ENCODE measurements at regions not wholly inside any gene's neighbourhood (a gene's known extent, or its start where the extent isn't known, plus 50 kb on each side); places are given as distances from the start of the nearest gene placed in this dataset.

- H3K9me3 ChIP-seq (ENCODE audit: control insufficient read depth, low read length): no peaks in the 10 kb centered on the region
- H3K27ac ChIP-seq (ENCODE audit: insufficient read depth, low read depth, low read length, poor library complexity, severe bottlenecking): no peak overlapping the region
- 93 to 97% methylated on average over 4 of the region's 4 CpGs for WGBS, 2 experiments
- no peaks in the 10 kb centered on the region for H3K36me3 ChIP-seq (ENCODE audit: control insufficient read depth, insufficient read depth, low read length)
- no peaks in the 10 kb centered on the region for H3K4me1 ChIP-seq (ENCODE audit: control insufficient read depth, insufficient read depth, low read length)
- H3K27me3 ChIP-seq (ENCODE audit: control insufficient read depth, insufficient read depth, low read length, poor library complexity, severe bottlenecking): no peaks in the 10 kb centered on the region
- H3K4me3 ChIP-seq (ENCODE audit: insufficient read depth, low read depth, low read length): no peak overlapping the region
Observed at GRCh38 chr10:123331438-123331837, 177.2 kb downstream of the BUB3 start.

GRCh38 chr10:123346581-123346980 lies 192.4 kb downstream of the BUB3 start:
- 81 to 88% methylated on average over 1 of the region's 1 CpG for WGBS, 2 experiments
- H3K27me3 ChIP-seq (ENCODE audit: control insufficient read depth, insufficient read depth, low read length, poor library complexity, severe bottlenecking): no peaks in the 10 kb centered on the region
- H3K4me3 ChIP-seq (ENCODE audit: insufficient read depth, low read depth, low read length): no peak overlapping the region
- peak overlapping the region; percentile 68 for H3K27ac ChIP-seq (ENCODE audit: insufficient read depth, low read depth, low read length, poor library complexity, severe bottlenecking)
- no peaks in the 10 kb centered on the region for H3K9me3 ChIP-seq (ENCODE audit: control insufficient read depth, low read length)
- peaks cover 29% of the 10 kb centered on the region for H3K4me1 ChIP-seq (ENCODE audit: control insufficient read depth, insufficient read depth, low read length)
- H3K36me3 ChIP-seq (ENCODE audit: control insufficient read depth, insufficient read depth, low read length): no peaks in the 10 kb centered on the region

DNA sequence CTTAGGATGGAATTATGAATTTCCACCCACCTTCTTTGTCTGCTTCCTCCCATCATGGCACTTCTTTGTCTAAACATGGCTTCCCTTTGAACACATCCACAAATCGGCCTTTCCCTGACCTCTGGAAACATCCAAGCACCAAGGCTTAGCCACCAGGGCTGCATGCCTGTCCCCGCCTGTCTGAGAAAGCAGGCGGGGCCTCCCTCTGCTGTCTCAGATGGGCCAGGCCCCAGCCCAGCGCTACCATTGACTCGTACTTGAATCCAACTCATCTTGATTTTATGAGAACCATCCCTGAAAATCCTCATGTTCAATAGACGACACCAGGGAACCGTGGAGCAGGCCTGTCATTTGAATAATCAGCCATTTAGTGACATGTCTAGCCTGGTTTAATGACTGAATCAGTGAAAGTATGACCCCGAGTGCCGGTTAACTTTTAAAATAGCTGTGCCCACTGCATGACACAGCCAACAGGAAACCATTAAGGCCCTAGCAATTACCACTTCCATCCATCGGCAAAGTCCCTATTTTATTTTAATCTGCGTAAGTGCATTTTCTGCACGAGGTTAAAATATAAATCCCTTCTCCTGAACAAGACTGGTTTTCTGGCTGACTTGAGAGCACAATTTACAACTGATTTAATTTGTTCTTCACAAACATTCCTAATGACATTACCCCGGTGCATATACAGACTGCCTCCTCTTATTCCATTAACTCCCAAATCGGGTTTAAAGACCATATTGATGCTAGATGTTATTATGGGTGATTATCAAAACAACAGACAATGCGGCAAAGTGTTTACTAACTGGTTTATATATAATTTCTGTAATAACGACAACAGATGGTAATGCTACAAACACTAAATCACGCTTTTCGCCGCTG lies 194.7 kb downstream of the BUB3 start:
- Histone ChIP-seq H3K27ac (ENCODE audit: insufficient read depth, low read depth, low read length, poor library complexity, severe bottlenecking) (no peak overlapping the region), H3K27me3 (ENCODE audit: control insufficient read depth, insufficient read depth, low read length, poor library complexity, severe bottlenecking) (no peaks in the 10 kb centered on the region)
- WGBS, 2 experiments: 94 to 95% methylated on average over 18 to 19 of the region's 19 CpGs

DNA sequence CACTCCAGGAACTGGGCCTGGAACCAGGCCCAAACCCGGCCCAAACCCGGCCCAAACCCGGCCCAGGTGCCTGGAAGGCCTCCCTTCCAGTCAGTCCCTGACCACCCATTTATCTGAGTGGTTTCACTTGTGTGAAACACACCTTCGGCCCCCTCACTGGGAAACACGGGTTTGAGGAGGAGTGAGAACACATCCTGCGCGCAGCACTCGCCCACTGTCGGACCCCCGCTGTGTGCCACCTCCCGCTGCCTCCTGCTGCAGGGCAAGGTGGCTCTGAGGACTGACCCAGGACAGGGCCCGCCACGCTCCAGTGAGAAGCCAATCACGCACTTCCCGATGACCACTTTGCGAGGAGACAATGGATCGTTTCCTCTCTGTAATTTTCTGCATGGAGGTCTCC lies 197.5 kb downstream of the BUB3 start:
- no peaks in the 10 kb centered on the region for H3K36me3 ChIP-seq (ENCODE audit: control insufficient read depth, insufficient read depth, low read length)
- 94 to 95% methylated on average over 17 of the region's 17 CpGs for WGBS, 2 experiments
- H3K9me3 ChIP-seq (ENCODE audit: control insufficient read depth, low read length): no peaks in the 10 kb centered on the region
- H3K27ac ChIP-seq (ENCODE audit: insufficient read depth, low read depth, low read length, poor library complexity, severe bottlenecking): no peak overlapping the region
- peaks cover 48% of the 10 kb centered on the region for H3K4me1 ChIP-seq (ENCODE audit: control insufficient read depth, insufficient read depth, low read length)
- no peak overlapping the region for H3K4me3 ChIP-seq (ENCODE audit: insufficient read depth, low read depth, low read length)
- no peaks in the 10 kb centered on the region for H3K27me3 ChIP-seq (ENCODE audit: control insufficient read depth, insufficient read depth, low read length, poor library complexity, severe bottlenecking)

More for the DNA sequence above, 194.7 kb downstream of the BUB3 start:
- H3K4me1 ChIP-seq (ENCODE audit: control insufficient read depth, insufficient read depth, low read length): peaks cover 36% of the 10 kb centered on the region
- H3K36me3 ChIP-seq (ENCODE audit: control insufficient read depth, insufficient read depth, low read length): no peaks in the 10 kb centered on the region
- H3K4me3 ChIP-seq (ENCODE audit: insufficient read depth, low read depth, low read length): no peak overlapping the region
- no peaks in the 10 kb centered on the region for H3K9me3 ChIP-seq (ENCODE audit: control insufficient read depth, low read length)

- Histone ChIP-seq H3K4me1 (ENCODE audit: control insufficient read depth, insufficient read depth, low read length) (peaks cover 55% of the 10 kb centered on the region), H3K9me3 (ENCODE audit: control insufficient read depth, low read length) (no peaks in the 10 kb centered on the region), H3K27ac (ENCODE audit: insufficient read depth, low read depth, low read length, poor library complexity, severe bottlenecking) (no peak overlapping the region), H3K36me3 (ENCODE audit: control insufficient read depth, insufficient read depth, low read length) (no peaks in the 10 kb centered on the region), H3K4me3 (ENCODE audit: insufficient read depth, low read depth, low read length) (no peak overlapping the region), H3K27me3 (ENCODE audit: control insufficient read depth, insufficient read depth, low read length, poor library complexity, severe bottlenecking) (no peaks in the 10 kb centered on the region)
- WGBS, 2 experiments: 89 to 91% methylated on average over 7 of the region's 7 CpGs
Observed at GRCh38 chr10:123354521-123354920, 200.3 kb downstream of the BUB3 start.

GRCh38 chr10:123355748-123356481 lies 201.7 kb downstream of the BUB3 start:
- H3K4me1 ChIP-seq (ENCODE audit: control insufficient read depth, insufficient read depth, low read length): peaks cover 41% of the 10 kb centered on the region
- H3K4me3 ChIP-seq (ENCODE audit: insufficient read depth, low read depth, low read length): no peak overlapping the region
- no peaks in the 10 kb centered on the region for H3K27me3 ChIP-seq (ENCODE audit: control insufficient read depth, insufficient read depth, low read length, poor library complexity, severe bottlenecking)
- 77 to 82% methylated on average over 6 of the region's 6 CpGs for WGBS, 2 experiments
- H3K27ac ChIP-seq (ENCODE audit: insufficient read depth, low read depth, low read length, poor library complexity, severe bottlenecking): no peak overlapping the region
- H3K36me3 ChIP-seq (ENCODE audit: control insufficient read depth, insufficient read depth, low read length): no peaks in the 10 kb centered on the region
- no peaks in the 10 kb centered on the region for H3K9me3 ChIP-seq (ENCODE audit: control insufficient read depth, low read length)

GRCh38 chr10:123356799-123357198 lies 202.6 kb downstream of the BUB3 start:
- Histone ChIP-seq H3K36me3 (ENCODE audit: control insufficient read depth, insufficient read depth, low read length) (no peaks in the 10 kb centered on the region), H3K4me1 (ENCODE audit: control insufficient read depth, insufficient read depth, low read length) (peaks cover 32% of the 10 kb centered on the region), H3K9me3 (ENCODE audit: control insufficient read depth, low read length) (no peaks in the 10 kb centered on the region), H3K4me3 (ENCODE audit: insufficient read depth, low read depth, low read length) (no peak overlapping the region), H3K27ac (ENCODE audit: insufficient read depth, low read depth, low read length, poor library complexity, severe bottlenecking) (no peak overlapping the region), H3K27me3 (ENCODE audit: control insufficient read depth, insufficient read depth, low read length, poor library complexity, severe bottlenecking) (no peaks in the 10 kb centered on the region)
- 90 to 92% methylated on average over 4 to 5 of the region's 5 CpGs for WGBS, 2 experiments

DNA sequence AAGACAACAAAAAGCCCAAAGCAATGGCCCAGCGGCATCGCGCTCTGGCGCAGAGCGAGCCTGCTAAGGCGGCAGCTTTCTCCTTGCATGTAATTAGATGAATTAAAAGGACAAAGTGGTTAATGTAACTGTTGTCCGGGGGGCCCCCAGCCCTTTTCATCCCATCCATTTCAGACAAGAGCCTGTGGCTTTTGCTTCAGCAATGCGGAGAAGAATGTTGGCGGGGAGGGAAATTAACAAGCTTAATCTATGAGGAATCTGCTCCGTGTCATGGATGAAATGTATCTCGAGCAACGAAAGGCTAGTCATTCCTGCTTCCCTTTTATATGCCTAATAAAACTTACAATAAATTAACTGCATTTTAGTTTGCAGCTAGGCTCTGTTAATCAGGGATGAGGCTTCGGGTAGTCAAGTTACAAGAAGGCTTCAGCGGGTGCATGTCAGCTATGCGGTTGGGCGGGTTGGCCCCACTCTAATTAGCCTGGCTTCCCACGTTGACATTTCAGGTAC lies 203.3 kb downstream of the BUB3 start:
- H3K27me3 ChIP-seq (ENCODE audit: control insufficient read depth, insufficient read depth, low read length, poor library complexity, severe bottlenecking): no peaks in the 10 kb centered on the region
- H3K4me3 ChIP-seq (ENCODE audit: insufficient read depth, low read depth, low read length): no peak overlapping the region
- peak overlapping the region; percentile 17 for H3K27ac ChIP-seq (ENCODE audit: insufficient read depth, low read depth, low read length, poor library complexity, severe bottlenecking)
- H3K4me1 ChIP-seq (ENCODE audit: control insufficient read depth, insufficient read depth, low read length): peaks cover 31% of the 10 kb centered on the region
- WGBS, 2 experiments: 39 to 44% methylated on average over 16 to 17 of the region's 17 CpGs
- no peaks in the 10 kb centered on the region for H3K36me3 ChIP-seq (ENCODE audit: control insufficient read depth, insufficient read depth, low read length)
- no peaks in the 10 kb centered on the region for H3K9me3 ChIP-seq (ENCODE audit: control insufficient read depth, low read length)

- Histone ChIP-seq H3K9me3 (ENCODE audit: control insufficient read depth, low read length) (no peaks in the 10 kb centered on the region), H3K27me3 (ENCODE audit: control insufficient read depth, insufficient read depth, low read length, poor library complexity, severe bottlenecking) (no peaks in the 10 kb centered on the region), H3K4me1 (ENCODE audit: control insufficient read depth, insufficient read depth, low read length) (peaks cover 21% of the 10 kb centered on the region), H3K36me3 (ENCODE audit: control insufficient read depth, insufficient read depth, low read length) (no peaks in the 10 kb centered on the region), H3K4me3 (ENCODE audit: insufficient read depth, low read depth, low read length) (no peak overlapping the region), H3K27ac (ENCODE audit: insufficient read depth, low read depth, low read length, poor library complexity, severe bottlenecking) (no peak overlapping the region)
- WGBS, 2 experiments: 90 to 94% methylated on average over 2 of the region's 2 CpGs
Observed at GRCh38 chr10:123359539-123359938, 205.3 kb downstream of the BUB3 start.

DNA sequence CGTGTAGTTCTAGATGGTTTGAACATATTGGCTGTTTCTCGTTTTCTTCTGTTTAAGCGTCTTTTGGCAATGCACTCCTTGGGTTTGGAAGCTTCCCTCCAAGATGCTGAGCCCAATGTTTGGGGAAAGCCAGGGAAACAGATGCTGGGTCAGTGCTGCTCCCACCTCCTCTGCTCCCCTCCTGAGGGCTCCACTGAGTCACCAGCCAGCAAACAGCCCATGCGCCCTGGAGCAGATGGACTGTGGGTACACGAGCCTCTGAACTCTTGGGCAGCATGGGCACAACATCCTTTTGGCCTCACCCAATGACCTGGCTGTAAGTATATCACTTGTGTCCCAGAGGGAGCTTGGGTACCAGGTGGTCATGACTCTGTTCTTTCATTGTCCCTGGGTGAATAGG lies 207.6 kb downstream of the BUB3 start:
- H3K4me3 ChIP-seq (ENCODE audit: insufficient read depth, low read depth, low read length): no peak overlapping the region
- H3K27me3 ChIP-seq (ENCODE audit: control insufficient read depth, insufficient read depth, low read length, poor library complexity, severe bottlenecking): no peaks in the 10 kb centered on the region

More for the DNA sequence above, 207.6 kb downstream of the BUB3 start:
- Histone ChIP-seq H3K9me3 (ENCODE audit: control insufficient read depth, low read length) (no peaks in the 10 kb centered on the region), H3K27ac (ENCODE audit: insufficient read depth, low read depth, low read length, poor library complexity, severe bottlenecking) (no peak overlapping the region), H3K36me3 (ENCODE audit: control insufficient read depth, insufficient read depth, low read length) (no peaks in the 10 kb centered on the region), H3K4me1 (ENCODE audit: control insufficient read depth, insufficient read depth, low read length) (peaks cover 8% of the 10 kb centered on the region)
- 88 to 93% methylated on average over 5 of the region's 5 CpGs for WGBS, 2 experiments
